Osteocyte (in vitro differentiated cells): ENCODE measurements at regions not wholly inside any gene's neighbourhood (a gene's known extent, or its start where the extent isn't known, plus 50 kb on each side); places are given as distances from the start of the nearest gene placed in this dataset.

Experiments used
- DNase-seq: peaks from one replicate; pipeline ENCODE4 v3.0.0; 2021; ENCODE audit warnings: mixed read lengths; ENCODE audit not compliant: unreplicated experiment; ENCODE audit errors: extremely low spot score
- H3K27ac Mint-ChIP-seq: one replicate; pipeline ENCODE4 v1.8.0; 2021; ENCODE audit warnings: mild to moderate bottlenecking, mixed read lengths; ENCODE audit not compliant: unreplicated experiment
- H3K27me3 Mint-ChIP-seq: one replicate; pipeline ENCODE4 v1.8.0; 2021; ENCODE audit warnings: mixed read lengths; ENCODE audit not compliant: unreplicated experiment
- H3K36me3 Mint-ChIP-seq: one replicate; pipeline ENCODE4 v1.8.0; 2021; ENCODE audit warnings: mixed read lengths; ENCODE audit not compliant: unreplicated experiment
- H3K4me1 Mint-ChIP-seq: one replicate; pipeline ENCODE4 v1.8.0; 2021; ENCODE audit warnings: mixed read lengths; ENCODE audit not compliant: unreplicated experiment
- H3K4me3 Mint-ChIP-seq: one replicate; pipeline ENCODE4 v1.8.0; 2021; ENCODE audit warnings: mild to moderate bottlenecking, moderate library complexity, mixed read lengths; ENCODE audit not compliant: unreplicated experiment
- H3K9me3 Mint-ChIP-seq: one replicate; pipeline ENCODE4 v1.8.0; 2021; ENCODE audit warnings: mixed read lengths; ENCODE audit not compliant: unreplicated experiment
- CTCF ChIP-seq: fragments of 200-600 bp; sonication (generic); IDR thresholded peaks from 2 replicates; pipeline ENCODE4 v1.5.0; 2021; ENCODE audit warnings: antibody characterized with exemption, mild to moderate bottlenecking, moderate library complexity

- TF ChIP-seq CTCF = no peak
- Mint-ChIP-seq H3K27me3 (peaks cover 11% of the 10 kb centered on the region), H3K36me3 (no peaks in the 10 kb centered on the region), H3K4me1 (no peaks in the 10 kb centered on the region), H3K9me3 (peaks cover 11% of the 10 kb centered on the region), H3K27ac (no peak overlapping the region), H3K4me3 (no peak overlapping the region)
- DNase-seq = no peak
These were observed 89.3 kb upstream of the SDK2 start for GRCh38 chr17:73733517-73733916.

DNA sequence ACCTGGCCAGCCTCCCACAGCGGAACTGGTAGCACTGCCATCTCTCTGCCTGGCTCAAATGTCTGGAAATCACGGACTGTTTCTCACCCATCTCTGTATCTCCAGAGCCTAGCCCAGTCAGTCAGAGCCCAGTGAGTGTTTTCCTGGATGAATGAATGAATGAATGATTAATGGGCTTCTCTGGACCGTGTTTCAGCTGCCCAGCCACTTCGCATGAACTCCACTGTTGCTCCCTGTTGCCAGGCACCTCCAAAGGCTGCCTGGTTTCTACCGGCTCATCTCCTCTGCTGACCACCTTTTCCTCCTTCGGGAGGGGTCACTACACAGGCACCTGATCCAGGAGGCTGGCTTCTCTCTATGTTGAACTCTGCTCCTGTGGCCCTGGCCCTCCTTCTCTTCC, 91.0 kb upstream of the SDK2 start:
- Mint-ChIP-seq H3K27me3 (peaks cover 11% of the 10 kb centered on the region), H3K4me3 (no peak overlapping the region), H3K9me3 (peaks cover 11% of the 10 kb centered on the region), H3K36me3 (no peaks in the 10 kb centered on the region), H3K4me1 (no peaks in the 10 kb centered on the region), H3K27ac (no peak overlapping the region)
- TF ChIP-seq CTCF = no peak
- no peak for DNase-seq

DNA sequence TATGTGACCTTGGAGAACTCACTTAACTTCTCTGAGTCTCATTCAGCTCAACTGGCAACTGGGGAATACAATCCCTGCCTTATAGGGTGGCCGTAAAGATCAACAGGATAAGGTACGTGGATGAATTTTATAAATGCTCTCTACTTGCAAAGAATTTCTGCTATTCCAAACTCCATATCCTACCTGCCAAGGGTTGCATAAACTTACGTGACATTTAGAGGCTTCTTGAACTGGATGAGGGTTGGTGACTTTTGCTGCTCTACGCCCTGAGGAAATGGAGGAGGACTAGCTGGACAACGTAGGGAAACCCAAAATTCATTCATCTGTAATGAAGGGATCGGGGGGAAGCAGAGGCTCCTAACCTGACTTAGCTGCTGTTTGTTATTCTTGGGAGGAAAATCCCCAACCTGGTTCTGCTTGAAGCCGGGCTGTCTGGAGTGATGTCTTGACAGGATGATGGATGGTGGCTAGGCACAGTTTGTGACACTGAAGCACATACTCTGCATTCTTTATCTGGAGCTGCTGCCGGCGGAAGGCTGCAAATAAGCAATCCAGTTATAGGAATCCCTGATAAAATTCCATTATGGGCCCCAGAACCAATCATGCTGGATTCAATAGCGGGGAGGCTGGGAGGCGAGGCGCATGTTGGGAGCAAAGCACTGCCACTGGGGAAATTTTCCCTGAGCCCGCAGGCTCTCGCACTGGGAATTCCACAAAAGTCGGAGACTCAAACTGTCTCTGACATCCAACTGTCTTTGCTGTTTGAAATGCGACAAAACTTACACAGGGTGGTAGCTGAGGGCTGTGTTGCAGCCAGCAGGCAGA, 94.7 kb upstream of the SDK2 start:
- TF ChIP-seq CTCF = no peak
- no peak overlapping the region for H3K27ac Mint-ChIP-seq
- peaks cover 4% of the 10 kb centered on the region for H3K9me3 Mint-ChIP-seq
- no peaks in the 10 kb centered on the region for H3K4me1 Mint-ChIP-seq
- no peaks in the 10 kb centered on the region for H3K36me3 Mint-ChIP-seq
- no peak overlapping the region for H3K4me3 Mint-ChIP-seq
- no peak for DNase-seq
- peaks cover 6% of the 10 kb centered on the region for H3K27me3 Mint-ChIP-seq

DNA sequence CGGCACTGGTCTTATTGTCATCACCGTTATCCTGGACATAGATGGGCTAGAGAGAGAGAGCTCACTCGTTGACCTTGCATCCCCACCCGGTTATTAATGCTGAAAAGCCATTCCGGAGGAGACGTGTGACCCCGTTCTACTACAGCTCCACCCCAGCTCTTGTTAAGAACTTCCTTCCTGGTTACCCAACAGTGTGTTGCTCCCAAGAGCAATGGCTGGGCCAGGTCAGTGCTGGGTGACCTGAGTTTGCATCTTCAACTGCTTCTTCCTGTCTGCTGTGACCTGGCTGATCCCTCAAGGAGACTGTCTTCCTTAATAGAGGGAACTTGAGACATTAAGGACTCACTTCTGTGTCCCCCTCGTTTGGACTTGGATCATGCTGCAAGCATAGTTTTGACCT, 96.1 kb upstream of the SDK2 start:
- Mint-ChIP-seq H3K27me3 (peaks cover 6% of the 10 kb centered on the region), H3K36me3 (no peaks in the 10 kb centered on the region), H3K9me3 (peaks cover 4% of the 10 kb centered on the region), H3K4me1 (no peaks in the 10 kb centered on the region), H3K27ac (no peak overlapping the region), H3K4me3 (no peak overlapping the region)
- no peak for TF ChIP-seq CTCF
- no peak for DNase-seq

GRCh38 chr17:73742948-73743381, 98.7 kb upstream of the SDK2 start:
- TF ChIP-seq CTCF = no peak
- Mint-ChIP-seq H3K27me3 (peaks cover 6% of the 10 kb centered on the region), H3K27ac (no peak overlapping the region), H3K4me1 (no peaks in the 10 kb centered on the region), H3K4me3 (no peak overlapping the region), H3K9me3 (peaks cover 4% of the 10 kb centered on the region), H3K36me3 (no peaks in the 10 kb centered on the region)
- no peak for DNase-seq
